Fibroblast of lung (primary cell): ENCODE measurements at regions not wholly inside any gene's neighbourhood (a gene's known extent, or its start where the extent isn't known, plus 50 kb on each side); places are given as distances from the start of the nearest gene placed in this dataset.

Experiments used
- DNase-seq, 2 donors: peaks; one replicate each; pipeline versions ENCODE4 v3.0.0 to v3.0.0-alpha.2; 2010; ENCODE audit warnings: low read depth in 2 of 2
- H2AFZ ChIP-seq: 2 replicates; pipeline ENCODE4 v1.5.1; 2012; ENCODE audit warnings: low read length, control low read depth, inconsistent platforms
- H3K27ac ChIP-seq: 2 replicates; pipeline ENCODE4 v1.5.1; 2011; ENCODE audit warnings: low read length, control low read depth; ENCODE audit not compliant: insufficient read depth
- H3K27me3 ChIP-seq: 2 replicates; pipeline ENCODE4 v1.5.1; 2011; ENCODE audit warnings: mild to moderate bottlenecking, low read length; ENCODE audit not compliant: control insufficient read depth, insufficient read depth
- H3K36me3 ChIP-seq: 2 replicates; pipeline ENCODE4 v1.5.1; 2011; ENCODE audit warnings: low read length; ENCODE audit not compliant: control insufficient read depth, insufficient read depth
- H3K4me1 ChIP-seq: 2 replicates; pipeline ENCODE4 v1.5.1; 2011; ENCODE audit warnings: low read length; ENCODE audit not compliant: control insufficient read depth, insufficient read depth; ENCODE audit errors: extremely low read depth
- H3K4me2 ChIP-seq: 2 replicates; pipeline ENCODE4 v1.5.1; 2011; ENCODE audit warnings: low read length, control low read depth; ENCODE audit not compliant: insufficient read depth; ENCODE audit errors: extremely low read depth
- H3K4me3 ChIP-seq, 4 experiments: fragments of 200-600 bp in 1 of 4; sonication (generic) in 1 of 4; replicated peaks in 1 of 4; 2 replicates each; pipeline ENCODE4 v1.5.1; 2011 to 2016; ENCODE audit warnings: low read length in 4 of 4, low read depth in 3 of 4, mild to moderate bottlenecking in 3 of 4, control low read depth in 2 of 4, inconsistent platforms in 1 of 4, mixed read lengths in 1 of 4; ENCODE audit not compliant: insufficient read depth in 1 of 4; ENCODE audit errors: control extremely low read depth in 1 of 4
- H3K79me2 ChIP-seq: 2 replicates; pipeline ENCODE4 v1.5.1; 2012; ENCODE audit warnings: mild to moderate bottlenecking, low read length, inconsistent platforms; ENCODE audit not compliant: control insufficient read depth, insufficient read depth
- H3K9ac ChIP-seq: 2 replicates; pipeline ENCODE4 v1.5.1; 2011; ENCODE audit warnings: mild to moderate bottlenecking, low read length, control low read depth; ENCODE audit not compliant: insufficient read depth
- H3K9me3 ChIP-seq: 2 replicates; pipeline ENCODE4 v1.5.1; 2012; ENCODE audit warnings: low read depth, low read length; ENCODE audit not compliant: control insufficient read depth, insufficient read depth
- H4K20me1 ChIP-seq: 2 replicates; pipeline ENCODE4 v1.5.1; 2011; ENCODE audit warnings: low read length; ENCODE audit not compliant: control insufficient read depth, insufficient read depth; ENCODE audit errors: extremely low read depth
- CTCF ChIP-seq, 2 donors: IDR thresholded peaks in 1 of 2; conservative IDR thresholded peaks in 1 of 2; 1 replicate in 1 of 2; 2 replicates in 1 of 2; pipeline ENCODE4 v1.5.1; 2011 to 2012; ENCODE audit warnings: low read length in 2 of 2, control low read depth in 1 of 2, inconsistent platforms in 1 of 2, low read depth in 1 of 2, mild to moderate bottlenecking in 1 of 2
- EZH2 ChIP-seq: IDR thresholded peaks from 2 replicates; pipeline ENCODE4 v1.5.1; 2012; ENCODE audit warnings: low read length, control low read depth, mild to moderate bottlenecking; ENCODE audit errors: missing control alignments

DNA sequence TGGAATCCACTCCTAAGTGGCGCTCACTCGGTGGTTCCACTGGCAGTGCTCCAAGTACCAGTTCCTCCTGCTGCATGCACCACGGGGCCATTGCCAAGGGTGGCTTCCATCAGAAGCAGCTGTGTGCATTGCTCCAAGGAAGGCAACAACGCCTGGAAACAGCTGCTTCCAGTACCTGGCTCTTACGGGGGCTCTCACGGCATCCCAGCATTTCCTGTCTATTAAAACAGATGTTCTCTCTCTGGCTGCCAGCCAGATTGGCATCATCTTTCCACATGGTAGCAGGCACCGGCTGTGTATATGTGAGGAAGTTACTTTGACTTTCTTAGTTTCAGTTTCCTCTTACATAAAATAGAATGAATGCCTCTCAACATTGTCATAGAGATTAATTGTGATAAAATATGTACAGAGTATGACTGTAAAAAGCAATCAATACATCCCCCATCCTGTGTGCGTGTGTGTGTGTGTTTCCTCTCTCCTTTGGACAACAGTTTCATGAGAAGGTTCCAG, 84.9 kb downstream of the CMPK2 start:
- Histone ChIP-seq H2AFZ (no peak overlapping the region), H3K79me2 (no peaks in the 10 kb centered on the region), H3K27ac (no peak overlapping the region), H3K9me3 (no peaks in the 10 kb centered on the region), H3K4me1 (no peaks in the 10 kb centered on the region), H3K36me3 (no peaks in the 10 kb centered on the region), H3K9ac (no peak overlapping the region), H3K4me2 (no peak overlapping the region), H3K4me3 (no peak overlapping the region), H3K27me3 (no peaks in the 10 kb centered on the region), H4K20me1 (no peaks in the 10 kb centered on the region)
- peak; percentile 11 to 37 for DNase-seq
- TF ChIP-seq EZH2 (no peak), CTCF (conservative IDR thresholded peaks at IDR 0.05 in 1 of 2, IDR thresholded peaks at IDR 0.05 in 1 of 2; ENCODE audit: low read depth in 1 of 2, low read length in 2 of 2) (no peak)

DNA sequence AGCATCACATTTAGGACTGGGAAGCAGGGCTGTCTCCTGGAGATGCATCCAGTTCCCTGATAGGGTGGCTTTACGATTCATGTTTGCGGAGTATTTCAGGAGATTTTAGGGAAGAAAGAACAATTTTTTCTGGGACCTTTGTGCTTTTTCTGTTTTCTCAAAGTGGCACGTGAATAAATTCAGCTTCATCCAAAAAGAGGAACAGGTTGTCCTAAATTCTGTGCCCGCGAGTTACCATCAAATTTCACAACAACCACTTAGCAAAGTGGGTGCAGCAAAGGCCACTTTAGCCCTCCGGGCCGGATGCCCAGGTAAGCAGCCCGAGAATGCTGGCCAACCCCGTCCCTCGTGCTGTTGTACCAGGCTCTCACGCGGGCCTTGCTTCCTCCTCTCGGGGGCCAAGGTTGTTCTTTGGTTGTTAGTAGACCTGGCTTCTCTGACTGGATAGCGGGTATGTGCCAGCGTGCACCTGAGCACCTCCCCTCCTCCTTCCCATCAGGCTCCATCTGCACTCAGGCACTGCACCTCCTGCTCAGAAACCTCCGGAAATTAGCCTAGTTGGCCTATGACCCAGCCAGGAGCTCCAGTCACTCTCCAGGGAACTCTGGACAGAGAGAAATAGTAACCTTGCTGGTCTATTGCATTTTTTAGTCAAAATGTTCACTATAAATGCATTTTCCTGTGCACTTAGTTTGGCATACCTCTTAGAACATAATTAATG, 83.0 kb downstream of the CMPK2 start:
- H3K27me3 ChIP-seq: no peaks in the 10 kb centered on the region
- H2AFZ ChIP-seq: no peak overlapping the region
- H3K4me3 ChIP-seq: no peak overlapping the region

DNA sequence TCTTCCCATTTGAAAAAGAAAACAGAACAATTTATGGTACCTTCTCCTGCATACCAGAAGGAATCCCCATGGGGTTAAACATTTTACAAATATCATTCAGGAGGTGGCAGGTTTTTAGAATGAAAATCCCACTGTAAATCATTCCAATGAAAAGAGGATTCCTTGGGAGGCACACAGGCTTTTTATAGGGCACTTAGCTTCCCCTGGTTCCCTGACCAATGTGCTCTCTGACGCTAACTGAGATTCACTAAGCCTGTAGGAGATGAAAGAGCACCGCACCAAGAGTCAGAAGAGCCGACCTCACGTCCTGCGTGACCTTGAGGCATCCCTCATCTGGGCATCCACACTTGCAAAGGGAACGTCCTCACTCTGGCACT, 82.5 kb downstream of the CMPK2 start:
- Histone ChIP-seq H3K79me2 (no peaks in the 10 kb centered on the region), H3K36me3 (no peaks in the 10 kb centered on the region), H4K20me1 (no peaks in the 10 kb centered on the region), H3K9me3 (no peaks in the 10 kb centered on the region), H3K4me2 (no peak overlapping the region), H3K9ac (no peak overlapping the region), H3K27me3 (no peaks in the 10 kb centered on the region), H3K4me3 (no peak overlapping the region), H2AFZ (no peak overlapping the region), H3K27ac (no peak overlapping the region), H3K4me1 (no peaks in the 10 kb centered on the region)
- no peak for DNase-seq
- TF ChIP-seq EZH2: no peak
- no peak for TF ChIP-seq CTCF (conservative IDR thresholded peaks at IDR 0.05 in 1 of 2, IDR thresholded peaks at IDR 0.05 in 1 of 2; ENCODE audit: low read depth in 1 of 2, low read length in 2 of 2)

More for the DNA sequence above, 83.0 kb downstream of the CMPK2 start:
- no peak for DNase-seq
- H3K36me3 ChIP-seq: no peaks in the 10 kb centered on the region
- no peak overlapping the region for H3K4me2 ChIP-seq
- H3K9me3 ChIP-seq: no peaks in the 10 kb centered on the region
- no peaks in the 10 kb centered on the region for H3K79me2 ChIP-seq
- TF ChIP-seq CTCF (conservative IDR thresholded peaks at IDR 0.05 in 1 of 2, IDR thresholded peaks at IDR 0.05 in 1 of 2; ENCODE audit: low read depth in 1 of 2, low read length in 2 of 2) (no peak), EZH2 (no peak)
- H3K27ac ChIP-seq: no peak overlapping the region
- H4K20me1 ChIP-seq: no peaks in the 10 kb centered on the region
- no peaks in the 10 kb centered on the region for H3K4me1 ChIP-seq
- no peak overlapping the region for H3K9ac ChIP-seq
